ENCODE measurements at regions not wholly inside any gene's neighbourhood (a gene's known extent, or its start where the extent isn't known, plus 50 kb on each side); places are given as distances from the start of the nearest gene placed in this dataset.
A peak's percentile ranks its signal among the peaks of the same experiment; 100 is the strongest.

GRCh38 chr2:158732573-158733429 lies 62.3 kb upstream of the DAPL1 start:
- no peak for DNase-seq (ENCODE audit: low read depth)

GRCh38 chr2:158733430-158733755 lies 61.7 kb upstream of the DAPL1 start:
- no peak for DNase-seq (ENCODE audit: low read depth)

GRCh38 chr2:158734442-158734841 lies 60.7 kb upstream of the DAPL1 start:
- DNase-seq (ENCODE audit: low read depth): no peak

- no peak for DNase-seq (ENCODE audit: low read depth)
These were observed 59.1 kb upstream of the DAPL1 start for GRCh38 chr2:158735822-158736580.

GRCh38 chr2:158738363-158738762 lies 56.8 kb upstream of the DAPL1 start:
- DNase-seq (ENCODE audit: low read depth): no peak

- no peak for DNase-seq (ENCODE audit: low read depth)
These were observed 55.0 kb upstream of the DAPL1 start for GRCh38 chr2:158740127-158740526.

GRCh38 chr2:158740621-158741020 lies 54.5 kb upstream of the DAPL1 start:
- DNase-seq (ENCODE audit: low read depth): peak; percentile 55

- no peak for DNase-seq (ENCODE audit: low read depth)
These were observed 53.5 kb upstream of the DAPL1 start for GRCh38 chr2:158741625-158742024.

GRCh38 chr2:158742536-158742935 lies 52.6 kb upstream of the DAPL1 start:
- no peak for DNase-seq (ENCODE audit: low read depth)

- DNase-seq (ENCODE audit: low read depth): no peak
These were observed 51.7 kb upstream of the DAPL1 start for GRCh38 chr2:158743466-158743865.

- DNase-seq (ENCODE audit: low read depth): no peak
These were observed 51.2 kb upstream of the DAPL1 start for GRCh38 chr2:158743879-158744278.

- DNase-seq (ENCODE audit: low read depth): peak; percentile 52
These were observed 49.9 kb upstream of the DAPL1 start for GRCh38 chr2:158745067-158745865.

Data from LHCN-M2 (cell line).